H1 (cell line): ENCODE measurements at regions not wholly inside any gene's neighbourhood (a gene's known extent, or its start where the extent isn't known, plus 50 kb on each side); places are given as distances from the start of the nearest gene placed in this dataset.

Experiments
- CTCF ChIA-PET: fragments of 300-600 bp; sonication (Branson Sonifier 250); formaldehyde crosslinking; loops from one replicate; lab custom pipeline; 2021; ENCODE audit not compliant: partially characterized antibody; lab: Charles Lee
- POLR2A ChIA-PET: fragments of 300-600 bp; sonication (Branson Sonifier 250); formaldehyde crosslinking; loops from one replicate; lab custom pipeline; 2021; ENCODE audit warnings: inconsistent platforms; ENCODE audit not compliant: partially characterized antibody; lab: Charles Lee
- DNase-seq, 2 experiments: peaks; one replicate each; pipeline versions ENCODE4 v3.0.0 to v3.0.0-alpha.2; 2010 to 2022; ENCODE audit warnings: low spot score in 2 of 2, low read depth in 1 of 2, mixed read lengths in 1 of 2
- FAIRE-seq: peaks from 2 replicates; lab custom pipeline; 2011; peaks lifted over from hg19 to GRCh38; lab: Jason Lieb, UNC
- H2AFZ ChIP-seq: 2 replicates; pipeline ENCODE4 v1.8.1; 2012; ENCODE audit warnings: low read length, inconsistent platforms
- H2AK5ac ChIP-seq: 2 replicates; pipeline ENCODE4 v1.6.1; 2013; ENCODE audit warnings: low read depth, low read length
- H2BK120ac ChIP-seq: replicated peaks from 2 replicates; pipeline ENCODE3; 2013; ENCODE audit warnings: low read depth, low read length, inconsistent platforms
- H2BK12ac ChIP-seq: 2 replicates; pipeline ENCODE4 v1.6.1; 2013; ENCODE audit warnings: low read depth, low read length
- H2BK15ac ChIP-seq: 2 replicates; pipeline ENCODE4 v1.6.1; 2013; ENCODE audit warnings: low read length
- H2BK20ac ChIP-seq: 2 replicates; pipeline ENCODE4 v1.6.1; 2013; ENCODE audit warnings: low read length
- H2BK5ac ChIP-seq: 2 replicates; pipeline ENCODE4 v1.6.1; 2013; ENCODE audit warnings: low read depth, low read length
- H3K14ac ChIP-seq: 2 replicates; pipeline ENCODE4 v1.6.1; 2013; ENCODE audit warnings: inconsistent platforms; ENCODE audit not compliant: insufficient read length
- H3K18ac ChIP-seq: 2 replicates; pipeline ENCODE4 v1.6.1; 2013; ENCODE audit warnings: low read length; ENCODE audit errors: extremely low read depth
- H3K23ac ChIP-seq: 2 replicates; pipeline ENCODE4 v1.6.1; 2013; ENCODE audit warnings: inconsistent platforms; ENCODE audit not compliant: insufficient read length
- H3K23me2 ChIP-seq: 2 replicates; pipeline ENCODE4 v1.6.1; 2013; ENCODE audit warnings: low read depth, low read length
- H3K27ac ChIP-seq: 2 replicates; pipeline ENCODE4 v1.6.1; 2011; ENCODE audit warnings: low read depth, low read length, inconsistent platforms
- H3K27me3 ChIP-seq, 4 experiments: replicated peaks in 1 of 4; 1 replicate in 1 of 4; 2 replicates in 3 of 4; pipeline versions ENCODE4 v1.6.1 to v1.8.1; 2011 to 2013; ENCODE audit warnings: low read length in 3 of 4, mild to moderate bottlenecking in 3 of 4, inconsistent platforms in 2 of 4, mixed read lengths in 2 of 4, moderate library complexity in 1 of 4; ENCODE audit not compliant: control insufficient read depth in 3 of 4, insufficient read depth in 3 of 4; ENCODE audit errors: extremely low read depth in 1 of 4
- H3K36me3 ChIP-seq, 4 experiments: 2 replicates each; pipeline versions ENCODE4 v1.6.1 to v1.8.1; 2011 to 2013; ENCODE audit warnings: mild to moderate bottlenecking in 4 of 4, low read length in 3 of 4, moderate library complexity in 2 of 4, control low read depth in 1 of 4, inconsistent platforms in 1 of 4; ENCODE audit not compliant: insufficient read depth in 4 of 4, control insufficient read depth in 2 of 4
- H3K4ac ChIP-seq: replicated peaks from 2 replicates; pipeline ENCODE3; 2013; ENCODE audit warnings: low read length, low read depth, mixed read lengths, inconsistent platforms; ENCODE audit not compliant: insufficient read length
- H3K4me1 ChIP-seq, 4 experiments: replicated peaks in 1 of 4; 1 replicate in 1 of 4; 2 replicates in 3 of 4; pipeline versions ENCODE4 v1.6.1 to v1.8.1; 2011 to 2013; ENCODE audit warnings: low read length in 3 of 4, inconsistent platforms in 2 of 4, mixed read lengths in 1 of 4; ENCODE audit not compliant: insufficient read depth in 4 of 4, control insufficient read depth in 3 of 4
- H3K4me2 ChIP-seq, 2 experiments: 2 replicates each; pipeline versions ENCODE4 v1.6.1 to v1.8.1; 2011 to 2013; ENCODE audit warnings: low read depth in 2 of 2, low read length in 2 of 2, control low read depth in 1 of 2, inconsistent platforms in 1 of 2, mild to moderate bottlenecking in 1 of 2; ENCODE audit not compliant: insufficient read depth in 1 of 2
- H3K4me3 ChIP-seq, 4 experiments: fragments of 200-600, 300-600 bp in 1 of 4; sonication (generic), shearing (Covaris generic), sonication (Bioruptor Twin) in 1 of 4; 2 replicates each; pipeline versions ENCODE4 v1.5.1 to v1.8.1; 2011 to 2016; ENCODE audit warnings: low read length in 4 of 4, low read depth in 3 of 4, control low read depth in 2 of 4, inconsistent platforms in 2 of 4, mild to moderate bottlenecking in 2 of 4, mixed read lengths in 1 of 4, moderate library complexity in 1 of 4; ENCODE audit not compliant: insufficient read depth in 2 of 4; ENCODE audit errors: extremely low read depth in 1 of 4
- H3K56ac ChIP-seq: replicated peaks from 2 replicates; pipeline ENCODE3; 2013; ENCODE audit warnings: low read depth, mild to moderate bottlenecking, mixed read lengths, low read length, inconsistent platforms; ENCODE audit not compliant: insufficient read length
- H3K79me1 ChIP-seq: 2 replicates; pipeline ENCODE4 v1.6.1; 2013; ENCODE audit warnings: low read depth, low read length, control low read depth
- H3K79me2 ChIP-seq, 2 experiments: 2 replicates each; pipeline versions ENCODE4 v1.6.1 to v1.8.1; 2012 to 2013; ENCODE audit warnings: low read length in 2 of 2, mild to moderate bottlenecking in 2 of 2, inconsistent platforms in 1 of 2; ENCODE audit not compliant: insufficient read depth in 2 of 2, control insufficient read depth in 1 of 2
- H3K9ac ChIP-seq, 4 experiments: replicated peaks in 1 of 4; 1 replicate in 1 of 4; 2 replicates in 3 of 4; pipeline versions ENCODE4 v1.6.1 to v1.8.1; 2011 to 2013; ENCODE audit warnings: low read depth in 3 of 4, low read length in 3 of 4, control low read depth in 2 of 4, mild to moderate bottlenecking in 2 of 4, moderate library complexity in 2 of 4, inconsistent platforms in 1 of 4; ENCODE audit errors: extremely low read depth in 1 of 4
- H3K9me3 ChIP-seq, 2 experiments: 2 replicates each; pipeline versions ENCODE4 v1.6.1 to v1.8.1; 2012 to 2013; ENCODE audit warnings: mild to moderate bottlenecking in 2 of 2, moderate library complexity in 2 of 2, control low read depth in 1 of 2, inconsistent platforms in 1 of 2, low read depth in 1 of 2, low read length in 1 of 2, mixed read lengths in 1 of 2; ENCODE audit not compliant: insufficient read depth in 2 of 2
- H4K20me1 ChIP-seq, 2 experiments: replicated peaks in 1 of 2; 2 replicates each; pipeline versions ENCODE3 to v1.8.1; 2011 to 2013; ENCODE audit warnings: inconsistent platforms in 2 of 2, low read length in 2 of 2, mild to moderate bottlenecking in 1 of 2; ENCODE audit not compliant: insufficient read depth in 2 of 2, control insufficient read depth in 1 of 2
- H4K5ac ChIP-seq: 2 replicates; pipeline ENCODE4 v1.6.1; 2013; ENCODE audit warnings: low read length, low read depth, mixed read lengths, inconsistent platforms; ENCODE audit not compliant: insufficient read length
- H4K8ac ChIP-seq: 2 replicates; pipeline ENCODE4 v1.8.0; 2013; ENCODE audit warnings: mild to moderate bottlenecking, moderate library complexity, low read length, inconsistent platforms; ENCODE audit not compliant: insufficient read depth; ENCODE audit errors: extremely low read depth
- H4K91ac ChIP-seq: replicated peaks from 2 replicates; pipeline ENCODE3; 2013; ENCODE audit warnings: low read length, mixed read lengths, inconsistent platforms; ENCODE audit not compliant: insufficient read length
- MAFK ChIP-seq: IDR thresholded peaks from 2 replicates; pipeline ENCODE4 v1.6.1; 2012; ENCODE audit warnings: low read depth, mild to moderate bottlenecking, improper control_type of control experiment, low read length
- POLR2A ChIP-seq, 2 experiments: IDR thresholded peaks; 1 replicate in 1 of 2; 2 replicates in 1 of 2; pipeline ENCODE4 v1.6.1; 2011; ENCODE audit warnings: low read depth in 2 of 2, low read length in 2 of 2, mild to moderate bottlenecking in 2 of 2; ENCODE audit errors: control extremely low read depth in 1 of 2
- RNF2 ChIP-seq: fragments of 200-900, 300-1000 bp; sonication (generic); IDR thresholded peaks from 2 replicates; pipeline ENCODE4 v1.7.1; 2016; ENCODE audit warnings: borderline replicate concordance, low read depth, mild to moderate bottlenecking, antibody characterized with exemption, low read length; ENCODE audit not compliant: poor library complexity, severe bottlenecking; ENCODE audit errors: missing control alignments
- WGBS, 2 experiments: shearing (Covaris generic) in 1 of 2; methylation state at CpG; one replicate each; pipeline versions ENCODE4 v1.1.6 to v1.1.7; 2013 to 2015; ENCODE audit warnings: low lambda C conversion rate in 2 of 2, mixed read lengths in 2 of 2, inconsistent platforms in 1 of 2, low coverage in 1 of 2, missing lambda C conversion rate in 1 of 2; ENCODE audit not compliant: insufficient replicate concordance in 2 of 2, insufficient coverage in 1 of 2, insufficient read length in 1 of 2; ENCODE audit errors: extremely low coverage in 1 of 2, missing lambda C conversion rate in 1 of 2; 5-methylcytosine and 5-hydroxymethylcytosine counted together

DNA sequence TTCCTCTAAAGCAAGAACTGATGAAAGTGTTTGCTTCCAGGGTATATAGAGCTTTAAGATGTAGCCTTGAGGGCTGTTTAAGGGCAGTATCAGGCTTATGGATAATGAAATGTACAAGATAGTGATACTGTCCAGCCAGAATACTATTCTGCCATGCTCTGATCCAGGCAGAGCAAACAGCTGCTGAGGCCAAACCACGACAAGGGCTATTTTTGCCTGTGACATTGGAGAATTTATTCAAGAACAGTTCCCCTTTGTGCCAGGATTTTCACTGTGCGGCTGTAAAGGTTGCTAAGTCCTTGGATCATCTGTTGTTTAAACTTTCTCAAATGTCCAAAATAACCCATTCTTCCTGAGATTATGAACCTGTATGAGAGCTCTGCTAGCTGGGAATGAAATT, 70.4 kb downstream of the OTP start:
- Histone ChIP-seq H3K9ac (no peak overlapping the region), H4K20me1 (no peaks in the 10 kb centered on the region), H3K18ac (no peak overlapping the region), H2BK15ac (no peak overlapping the region), H4K8ac (no peak overlapping the region), H3K79me2 (no peaks in the 10 kb centered on the region), H2BK120ac (no peak overlapping the region), H2BK5ac (no peak overlapping the region), H3K4me3 (no peak overlapping the region), H4K5ac (no peak overlapping the region), H2BK20ac (no peak overlapping the region), H3K79me1 (no peaks in the 10 kb centered on the region), H2BK12ac (no peak overlapping the region), H3K4me1 (no peaks in the 10 kb centered on the region)
- TF ChIP-seq MAFK (no peak), RNF2 (no peak), POLR2A (IDR thresholded peaks at IDR 0.05; ENCODE audit: control extremely low read depth in 1 of 2, low read depth in 2 of 2, low read length in 2 of 2) (no peak)
- TF ChIP-seq, all 59 proteins: peak for 0
- no peak for DNase-seq
- Histone ChIP-seq H3K4me2 (no peak overlapping the region), H3K36me3 (no peaks in the 10 kb centered on the region), H3K4ac (no peak overlapping the region), H3K14ac (no peak overlapping the region), H3K27ac (no peak overlapping the region), H3K9me3 (no peaks in the 10 kb centered on the region), H2AFZ (no peak overlapping the region), H3K23me2 (no peaks in the 10 kb centered on the region), H2AK5ac (no peak overlapping the region), H3K56ac (no peak overlapping the region), H3K27me3 (peaks cover 0 to 3% (median 0%) of the 10 kb centered on the region in 4 experiments; a peak in 1 of 7 replicates), H4K91ac (no peak overlapping the region), H3K23ac (no peak overlapping the region)
- ChIA-PET CTCF (interaction anchor here (0.6 kb wide), 1 partner anchor 426 kb away, joined by 4 read pairs; no protein-coding TSS in a partner anchor), POLR2A (no interaction called here)
- FAIRE-seq = no peak
- 64% methylated on average over 2 of the region's 2 CpGs; no CpG with 5 or more reads in 1 of the 2 experiments for WGBS, 2 experiments
